Calu3 (cell line): ENCODE measurements at regions not wholly inside any gene's neighbourhood (a gene's known extent, or its start where the extent isn't known, plus 50 kb on each side); places are given as distances from the start of the nearest gene placed in this dataset.

ENCODE experiments used
- BruUV-seq: library from RNA; stranded (reverse); fragments of 400-500 nt; replicated peaks from 2 replicates; lab custom pipeline; 2021; lab: Mats Ljungman, UMichigan
- CTCF ChIA-PET: fragments of 300-600 bp; sonication (Branson Sonifier 250); formaldehyde crosslinking; loops from one replicate; lab custom pipeline; 2022; ENCODE audit warnings: antibody characterized with exemption; lab: Charles Lee
- DNase-seq: peaks from one replicate; pipeline ENCODE4 v3.0.0; 2022
- H3K27ac Mint-ChIP-seq: one replicate; pipeline ENCODE4 v1.8.0; 2022; ENCODE audit warnings: mixed read lengths; ENCODE audit not compliant: unreplicated experiment
- H3K27me3 Mint-ChIP-seq: one replicate; pipeline ENCODE4 v1.8.0; 2022; ENCODE audit warnings: mixed read lengths; ENCODE audit not compliant: unreplicated experiment
- H3K36me3 Mint-ChIP-seq: one replicate; pipeline ENCODE4 v1.8.0; 2022; ENCODE audit warnings: mild to moderate bottlenecking, moderate library complexity, mixed read lengths; ENCODE audit not compliant: insufficient read depth, unreplicated experiment
- H3K4me1 Mint-ChIP-seq: one replicate; pipeline ENCODE4 v1.8.0; 2022; ENCODE audit warnings: mild to moderate bottlenecking, low read depth, mixed read lengths; ENCODE audit not compliant: unreplicated experiment
- H3K4me3 Mint-ChIP-seq: one replicate; pipeline ENCODE4 v1.8.0; 2022; ENCODE audit warnings: mild to moderate bottlenecking, low read depth, moderate library complexity, mixed read lengths; ENCODE audit not compliant: unreplicated experiment
- H3K9me3 Mint-ChIP-seq: one replicate; pipeline ENCODE4 v1.8.0; 2022; ENCODE audit warnings: low read depth, mixed read lengths; ENCODE audit not compliant: unreplicated experiment
- intact Hi-C: fragments of 100-400 bp; cut with micrococcal nuclease; formaldehyde crosslinking; loops from one replicate; pipeline ENCODE4 v1.10.0; 2022; ENCODE audit not compliant: unreplicated experiment
- TF ChIP-seq, protein P1 (sequence below): fragments of 200-600 bp; IDR thresholded peaks from one replicate; pipeline ENCODE4 v1.8.0; 2022; ENCODE audit warnings: antibody characterized with exemption; ENCODE audit not compliant: unreplicated experiment

DNA sequence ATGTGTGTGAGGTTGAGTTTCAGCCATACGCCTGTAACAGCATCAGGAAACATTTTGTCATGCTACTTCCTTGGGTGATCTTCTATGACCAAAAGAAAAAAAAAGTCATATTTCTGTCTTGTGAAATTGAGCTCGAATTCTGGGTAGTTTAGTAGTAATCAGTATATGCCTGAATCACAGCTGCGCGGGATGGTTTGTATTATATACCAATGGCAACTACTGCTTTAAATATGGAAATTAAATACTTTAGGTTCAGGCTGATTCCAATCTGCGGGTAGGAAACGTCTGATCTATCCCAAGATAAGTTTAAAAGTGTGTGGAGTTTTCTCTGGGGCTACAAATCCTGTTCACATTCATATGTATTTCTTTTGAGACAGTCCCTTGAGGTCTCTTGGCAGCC is 115.6 kb upstream of the FERMT1 start:
- Mint-ChIP-seq H3K4me3 (no peak overlapping the region), H3K27me3 (peaks cover 61% of the 10 kb centered on the region), H3K9me3 (no peaks in the 10 kb centered on the region), H3K4me1 (no peaks in the 10 kb centered on the region), H3K36me3 (no peaks in the 10 kb centered on the region), H3K27ac (no peak overlapping the region)
- TF ChIP-seq, protein P1, sequence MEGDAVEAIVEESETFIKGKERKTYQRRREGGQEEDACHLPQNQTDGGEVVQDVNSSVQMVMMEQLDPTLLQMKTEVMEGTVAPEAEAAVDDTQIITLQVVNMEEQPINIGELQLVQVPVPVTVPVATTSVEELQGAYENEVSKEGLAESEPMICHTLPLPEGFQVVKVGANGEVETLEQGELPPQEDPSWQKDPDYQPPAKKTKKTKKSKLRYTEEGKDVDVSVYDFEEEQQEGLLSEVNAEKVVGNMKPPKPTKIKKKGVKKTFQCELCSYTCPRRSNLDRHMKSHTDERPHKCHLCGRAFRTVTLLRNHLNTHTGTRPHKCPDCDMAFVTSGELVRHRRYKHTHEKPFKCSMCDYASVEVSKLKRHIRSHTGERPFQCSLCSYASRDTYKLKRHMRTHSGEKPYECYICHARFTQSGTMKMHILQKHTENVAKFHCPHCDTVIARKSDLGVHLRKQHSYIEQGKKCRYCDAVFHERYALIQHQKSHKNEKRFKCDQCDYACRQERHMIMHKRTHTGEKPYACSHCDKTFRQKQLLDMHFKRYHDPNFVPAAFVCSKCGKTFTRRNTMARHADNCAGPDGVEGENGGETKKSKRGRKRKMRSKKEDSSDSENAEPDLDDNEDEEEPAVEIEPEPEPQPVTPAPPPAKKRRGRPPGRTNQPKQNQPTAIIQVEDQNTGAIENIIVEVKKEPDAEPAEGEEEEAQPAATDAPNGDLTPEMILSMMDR: no peak
- CTCF ChIA-PET: no interaction called here
- no peak for DNase-seq
- intact Hi-C loops: no loop called here
- no TSS peak for BruUV-seq

- no peak overlapping the region for H3K27ac Mint-ChIP-seq
- no peaks in the 10 kb centered on the region for H3K9me3 Mint-ChIP-seq
- peaks cover 69% of the 10 kb centered on the region for H3K27me3 Mint-ChIP-seq
- CTCF ChIA-PET: no interaction called here
- no TSS peak for BruUV-seq
- no peaks in the 10 kb centered on the region for H3K36me3 Mint-ChIP-seq
- no peak for DNase-seq
- TF ChIP-seq, protein P1: no peak
- intact Hi-C loops: no loop called here
- no peaks in the 10 kb centered on the region for H3K4me1 Mint-ChIP-seq
- H3K4me3 Mint-ChIP-seq: no peak overlapping the region
Measured at GRCh38 chr20:6235510-6235909, 112.7 kb upstream of the FERMT1 start.

GRCh38 chr20:6232436-6232835 is 109.6 kb upstream of the FERMT1 start:
- H3K27ac Mint-ChIP-seq: no peak overlapping the region
- H3K4me3 Mint-ChIP-seq: no peak overlapping the region
- TF ChIP-seq, protein P1: no peak
- H3K4me1 Mint-ChIP-seq: no peaks in the 10 kb centered on the region
- no peak for DNase-seq
- no TSS peak for BruUV-seq
- intact Hi-C loops: no loop called here
- H3K27me3 Mint-ChIP-seq: peaks cover 44% of the 10 kb centered on the region
- H3K36me3 Mint-ChIP-seq: no peaks in the 10 kb centered on the region
- CTCF ChIA-PET: no interaction called here
- no peaks in the 10 kb centered on the region for H3K9me3 Mint-ChIP-seq

DNA sequence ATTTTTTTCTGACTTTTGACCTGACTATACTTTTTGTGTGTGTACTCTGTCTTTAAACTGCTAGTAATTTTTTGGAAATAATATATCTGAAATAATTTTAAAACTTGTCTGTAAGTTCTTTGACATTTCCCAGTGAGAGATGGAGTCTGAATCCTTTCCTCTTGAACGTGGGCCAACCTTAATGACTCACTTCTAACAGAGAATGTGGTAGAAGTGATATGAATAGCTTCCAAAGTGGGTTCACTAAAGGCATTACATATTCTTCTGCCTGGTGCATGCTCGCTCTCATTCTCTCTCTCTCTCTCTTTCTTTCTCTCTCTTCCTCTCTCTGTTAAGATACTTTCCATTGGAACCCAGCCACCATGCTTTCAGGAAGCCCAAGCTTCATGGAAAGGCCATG is 108.7 kb upstream of the FERMT1 start:
- no peak overlapping the region for H3K4me3 Mint-ChIP-seq
- DNase-seq: no peak
- TF ChIP-seq, protein P1: no peak
- no peaks in the 10 kb centered on the region for H3K4me1 Mint-ChIP-seq
- peaks cover 36% of the 10 kb centered on the region for H3K27me3 Mint-ChIP-seq
- intact Hi-C loops: no loop called here
- H3K36me3 Mint-ChIP-seq: no peaks in the 10 kb centered on the region
- no peaks in the 10 kb centered on the region for H3K9me3 Mint-ChIP-seq
- CTCF ChIA-PET: no interaction called here
- BruUV-seq: no TSS peak
- H3K27ac Mint-ChIP-seq: no peak overlapping the region
